ENCODE measurements at regions not wholly inside any gene's neighbourhood (a gene's known extent, or its start where the extent isn't known, plus 50 kb on each side); places are given as distances from the start of the nearest gene placed in this dataset.

DNA sequence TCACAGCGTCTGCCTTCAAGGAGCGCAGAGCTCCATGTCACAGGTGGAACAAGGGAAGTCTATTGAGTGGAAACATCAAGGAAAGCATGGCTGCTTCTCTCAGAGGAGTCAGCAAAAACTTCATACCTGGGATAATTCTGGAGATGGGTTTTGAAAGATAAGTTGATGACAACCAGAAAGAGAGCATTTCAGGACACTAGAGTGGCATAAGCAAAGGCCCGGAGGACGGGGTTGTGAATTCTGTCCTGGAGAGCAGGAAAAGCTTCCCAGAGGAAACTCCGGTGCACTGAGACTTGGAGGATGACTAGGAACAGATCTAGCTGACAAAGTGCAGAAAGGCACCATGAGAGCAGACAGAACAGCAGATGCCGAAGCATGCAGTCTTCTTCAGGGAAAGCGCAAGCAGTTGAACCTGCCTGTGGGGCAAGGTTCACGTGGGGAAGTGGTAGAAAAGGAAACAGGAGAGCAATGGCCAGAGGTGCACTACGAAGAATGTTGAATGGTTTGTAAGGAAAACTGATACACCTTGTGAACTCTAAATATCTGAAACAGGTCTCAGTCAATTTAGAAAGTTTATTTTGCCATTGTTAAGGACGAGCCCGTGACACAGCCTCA lies 222.9 kb downstream of the PLPP3 start:
- Histone ChIP-seq H3K4me1 (peaks cover 4% of the 10 kb centered on the region), H3K36me3 (replicated peaks in 1 of 2; ENCODE audit: insufficient read depth in 1 of 2, low read depth in 2 of 2) (no peaks in the 10 kb centered on the region), H3K27ac (no peak overlapping the region), H3K4me3 (no peak overlapping the region), H3K9me3 (no peaks in the 10 kb centered on the region), H3K27me3 (no peaks in the 10 kb centered on the region)
- intact Hi-C loops (cut with DNase I), result no loop called here
- 92 to 95% methylated on average over 11 of the region's 11 CpGs for WGBS, 2 donors
- TF ChIP-seq POLR2A (IDR thresholded peaks at IDR 0.05), result no peak
- TF ChIP-seq, protein P1, sequence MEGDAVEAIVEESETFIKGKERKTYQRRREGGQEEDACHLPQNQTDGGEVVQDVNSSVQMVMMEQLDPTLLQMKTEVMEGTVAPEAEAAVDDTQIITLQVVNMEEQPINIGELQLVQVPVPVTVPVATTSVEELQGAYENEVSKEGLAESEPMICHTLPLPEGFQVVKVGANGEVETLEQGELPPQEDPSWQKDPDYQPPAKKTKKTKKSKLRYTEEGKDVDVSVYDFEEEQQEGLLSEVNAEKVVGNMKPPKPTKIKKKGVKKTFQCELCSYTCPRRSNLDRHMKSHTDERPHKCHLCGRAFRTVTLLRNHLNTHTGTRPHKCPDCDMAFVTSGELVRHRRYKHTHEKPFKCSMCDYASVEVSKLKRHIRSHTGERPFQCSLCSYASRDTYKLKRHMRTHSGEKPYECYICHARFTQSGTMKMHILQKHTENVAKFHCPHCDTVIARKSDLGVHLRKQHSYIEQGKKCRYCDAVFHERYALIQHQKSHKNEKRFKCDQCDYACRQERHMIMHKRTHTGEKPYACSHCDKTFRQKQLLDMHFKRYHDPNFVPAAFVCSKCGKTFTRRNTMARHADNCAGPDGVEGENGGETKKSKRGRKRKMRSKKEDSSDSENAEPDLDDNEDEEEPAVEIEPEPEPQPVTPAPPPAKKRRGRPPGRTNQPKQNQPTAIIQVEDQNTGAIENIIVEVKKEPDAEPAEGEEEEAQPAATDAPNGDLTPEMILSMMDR (IDR thresholded peaks at IDR 0.05), result no peak
- ATAC-seq, result no peak
- DNase-seq, result no peak

DNA sequence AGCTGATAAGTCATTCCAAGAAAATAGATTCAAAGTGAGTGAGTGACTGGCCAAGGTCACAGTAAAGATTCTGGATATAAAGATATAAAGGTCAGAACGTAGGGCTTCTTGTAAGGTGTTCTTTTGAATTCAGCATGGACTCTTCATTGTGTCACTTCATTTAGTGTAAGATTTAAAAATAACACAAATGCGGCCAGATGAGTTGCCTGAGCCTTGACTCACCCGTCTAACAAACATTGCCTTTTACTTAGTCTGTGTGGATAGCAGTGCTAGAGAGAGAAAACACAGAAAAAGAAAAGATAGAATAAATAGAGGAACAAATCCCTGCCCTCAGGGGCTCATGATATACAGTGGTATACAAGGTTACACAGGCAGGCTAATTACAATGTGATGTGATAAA lies 223.4 kb downstream of the PLPP3 start:
- 51 to 59% methylated on average over 3 of the region's 3 CpGs for WGBS, 2 donors

DNA sequence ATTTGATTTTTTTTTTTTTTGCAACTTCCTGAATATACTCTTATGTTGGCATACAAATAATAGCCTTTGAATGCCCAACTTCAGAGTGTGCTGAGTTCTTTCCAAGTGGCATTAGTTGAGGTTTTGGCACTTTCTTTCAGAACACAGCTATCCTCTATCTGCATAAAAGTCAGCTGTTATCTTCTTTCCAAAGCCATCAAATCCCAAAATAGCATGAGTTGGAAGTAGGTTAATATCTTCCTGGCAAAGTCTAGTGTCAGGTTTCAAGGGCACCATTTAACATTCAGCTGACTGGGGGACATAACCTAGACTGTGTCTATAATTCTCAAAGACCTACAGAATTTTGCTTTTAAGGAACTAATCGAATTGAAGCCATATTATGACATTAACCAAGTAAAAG lies 223.9 kb downstream of the PLPP3 start:
- DNase-seq (no peak), ATAC-seq (no peak)
- Histone ChIP-seq H3K36me3 (replicated peaks in 1 of 2; ENCODE audit: insufficient read depth in 1 of 2, low read depth in 2 of 2) (no peaks in the 10 kb centered on the region), H3K27me3 (no peaks in the 10 kb centered on the region), H3K9me3 (no peaks in the 10 kb centered on the region), H3K27ac (no peak overlapping the region), H3K4me1 (peaks cover 4% of the 10 kb centered on the region), H3K4me3 (no peak overlapping the region)
- intact Hi-C loops (cut with DNase I), result no loop called here
- no peak for TF ChIP-seq POLR2A (IDR thresholded peaks at IDR 0.05)
- TF ChIP-seq, protein P1 (IDR thresholded peaks at IDR 0.05), result no peak
- 57 to 79% methylated on average over 1 of the region's 1 CpG for WGBS, 2 donors

More for the DNA sequence above, 223.4 kb downstream of the PLPP3 start:
- Histone ChIP-seq H3K36me3 (replicated peaks in 1 of 2; ENCODE audit: insufficient read depth in 1 of 2, low read depth in 2 of 2) (no peaks in the 10 kb centered on the region), H3K27me3 (no peaks in the 10 kb centered on the region), H3K9me3 (no peaks in the 10 kb centered on the region), H3K27ac (no peak overlapping the region), H3K4me1 (peaks cover 4% of the 10 kb centered on the region), H3K4me3 (no peak overlapping the region)
- intact Hi-C loops (cut with DNase I), result no loop called here
- ATAC-seq (no peak), DNase-seq (no peak)
- TF ChIP-seq POLR2A (IDR thresholded peaks at IDR 0.05), result no peak
- TF ChIP-seq, protein P1 (IDR thresholded peaks at IDR 0.05), result no peak

DNA sequence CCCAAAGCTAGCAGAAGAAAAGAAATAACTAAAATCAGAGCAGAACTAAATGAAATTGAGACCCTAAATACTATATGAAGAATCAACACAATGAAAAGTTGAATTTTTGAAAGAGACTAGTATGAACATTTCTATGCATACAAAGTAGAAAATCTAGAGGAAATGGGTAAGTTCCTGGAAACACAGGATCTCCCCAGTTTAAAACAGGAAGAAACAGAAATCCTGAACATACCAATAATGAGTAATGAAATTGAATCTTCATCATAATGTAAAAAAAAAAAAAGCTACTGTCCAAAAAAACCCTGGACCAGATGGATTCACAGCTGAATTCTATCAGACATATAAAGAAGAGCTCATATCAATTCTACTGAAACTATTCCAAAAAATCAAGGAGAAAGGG lies 233.5 kb downstream of the PLPP3 start:
- no peaks in the 10 kb centered on the region for H3K4me1 ChIP-seq
- no peak overlapping the region for H3K4me3 ChIP-seq
- DNase-seq (no peak), ATAC-seq (no peak)
- intact Hi-C loops (cut with DNase I), result no loop called here
- H3K9me3 ChIP-seq, result no peaks in the 10 kb centered on the region
- no peaks in the 10 kb centered on the region for H3K27me3 ChIP-seq
- H3K27ac ChIP-seq, result no peak overlapping the region
- TF ChIP-seq POLR2A (IDR thresholded peaks at IDR 0.05), result no peak
- TF ChIP-seq, protein P1 (IDR thresholded peaks at IDR 0.05), result no peak
- H3K36me3 ChIP-seq (replicated peaks in 1 of 2; ENCODE audit: insufficient read depth in 1 of 2, low read depth in 2 of 2), result no peaks in the 10 kb centered on the region

DNA sequence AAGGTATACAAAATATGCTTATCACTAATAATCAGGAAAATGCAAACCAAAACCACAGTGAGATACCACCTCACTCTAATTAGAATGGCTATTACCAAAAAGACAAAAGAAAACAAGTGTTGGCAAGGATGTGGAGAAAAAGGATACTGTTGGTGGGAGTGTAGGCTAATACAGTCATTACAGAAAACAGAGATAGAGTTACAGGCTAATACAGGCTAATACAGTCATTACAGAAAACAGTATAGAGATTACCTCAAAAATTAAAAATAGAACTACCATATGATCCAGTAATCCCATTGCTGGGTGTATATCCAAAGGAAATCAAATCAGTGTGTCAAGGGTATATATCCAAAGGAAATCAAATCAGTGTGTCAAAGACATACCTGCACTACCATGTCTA lies 238.4 kb downstream of the PLPP3 start:
- Histone ChIP-seq H3K9me3 (no peaks in the 10 kb centered on the region), H3K27ac (no peak overlapping the region), H3K4me3 (no peak overlapping the region), H3K36me3 (replicated peaks in 1 of 2; ENCODE audit: insufficient read depth in 1 of 2, low read depth in 2 of 2) (no peaks in the 10 kb centered on the region), H3K4me1 (no peaks in the 10 kb centered on the region), H3K27me3 (no peaks in the 10 kb centered on the region)
- ATAC-seq (no peak), DNase-seq (no peak)
- TF ChIP-seq, protein P1 (IDR thresholded peaks at IDR 0.05), result no peak
- TF ChIP-seq POLR2A (IDR thresholded peaks at IDR 0.05), result no peak
- intact Hi-C loops (cut with DNase I), result no loop called here
